ENCODE measurements at regions not wholly inside any gene's neighbourhood (a gene's known extent, or its start where the extent isn't known, plus 50 kb on each side); places are given as distances from the start of the nearest gene placed in this dataset.

- Histone ChIP-seq H3K4me3 (IDR thresholded peaks at IDR 0.05; ENCODE audit: insufficient read depth, low read depth, low read length) (no peak overlapping the region), H4K20me1 (ENCODE audit: insufficient read depth) (no peaks in the 10 kb centered on the region), H2AFZ (ENCODE audit: low read depth) (no peak overlapping the region), H3K27me3 (ENCODE audit: insufficient read depth, low read depth) (no peaks in the 10 kb centered on the region), H3K9ac (no peak overlapping the region), H3K36me3 (ENCODE audit: insufficient read depth) (no peaks in the 10 kb centered on the region), H3K4me2 (no peak overlapping the region), H3K27ac (no peak overlapping the region), H3K79me2 (ENCODE audit: insufficient read depth, low read depth) (no peaks in the 10 kb centered on the region), H3K4me1 (ENCODE audit: low read depth, poor library complexity, severe bottlenecking) (no peaks in the 10 kb centered on the region)
- TF ChIP-seq, protein P1, sequence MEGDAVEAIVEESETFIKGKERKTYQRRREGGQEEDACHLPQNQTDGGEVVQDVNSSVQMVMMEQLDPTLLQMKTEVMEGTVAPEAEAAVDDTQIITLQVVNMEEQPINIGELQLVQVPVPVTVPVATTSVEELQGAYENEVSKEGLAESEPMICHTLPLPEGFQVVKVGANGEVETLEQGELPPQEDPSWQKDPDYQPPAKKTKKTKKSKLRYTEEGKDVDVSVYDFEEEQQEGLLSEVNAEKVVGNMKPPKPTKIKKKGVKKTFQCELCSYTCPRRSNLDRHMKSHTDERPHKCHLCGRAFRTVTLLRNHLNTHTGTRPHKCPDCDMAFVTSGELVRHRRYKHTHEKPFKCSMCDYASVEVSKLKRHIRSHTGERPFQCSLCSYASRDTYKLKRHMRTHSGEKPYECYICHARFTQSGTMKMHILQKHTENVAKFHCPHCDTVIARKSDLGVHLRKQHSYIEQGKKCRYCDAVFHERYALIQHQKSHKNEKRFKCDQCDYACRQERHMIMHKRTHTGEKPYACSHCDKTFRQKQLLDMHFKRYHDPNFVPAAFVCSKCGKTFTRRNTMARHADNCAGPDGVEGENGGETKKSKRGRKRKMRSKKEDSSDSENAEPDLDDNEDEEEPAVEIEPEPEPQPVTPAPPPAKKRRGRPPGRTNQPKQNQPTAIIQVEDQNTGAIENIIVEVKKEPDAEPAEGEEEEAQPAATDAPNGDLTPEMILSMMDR (conservative IDR thresholded peaks at IDR 0.05; ENCODE audit: low read depth, low read length) = no peak
Measured at GRCh38 chr5:26205121-26205520, 833.3 kb downstream of the CDH9 start.

DNA sequence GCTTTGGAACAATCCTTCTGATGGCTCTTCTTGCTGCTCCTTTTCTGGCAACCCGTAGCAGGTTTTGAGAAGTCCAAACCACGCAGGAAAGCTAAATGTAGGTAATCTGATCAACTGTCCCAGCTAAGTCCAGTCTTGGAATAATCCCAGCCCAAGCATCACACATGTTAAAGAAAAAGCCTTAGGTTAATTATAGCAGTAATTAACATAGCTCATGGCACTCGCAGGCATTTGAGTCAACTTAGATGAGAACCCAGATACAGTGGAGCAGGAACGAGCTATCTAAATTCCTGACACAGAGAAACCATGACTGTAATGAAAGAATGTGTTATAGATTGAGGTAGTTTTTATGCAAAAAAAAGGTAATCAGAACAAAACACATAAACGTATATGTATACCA lies 844.8 kb downstream of the CDH9 start:
- Histone ChIP-seq H3K4me2 (no peak overlapping the region), H3K4me3 (IDR thresholded peaks at IDR 0.05; ENCODE audit: insufficient read depth, low read depth, low read length) (no peak overlapping the region), H3K27me3 (ENCODE audit: insufficient read depth, low read depth) (no peaks in the 10 kb centered on the region), H3K36me3 (ENCODE audit: insufficient read depth) (no peaks in the 10 kb centered on the region), H3K79me2 (ENCODE audit: insufficient read depth, low read depth) (no peaks in the 10 kb centered on the region), H2AFZ (ENCODE audit: low read depth) (no peak overlapping the region), H4K20me1 (ENCODE audit: insufficient read depth) (no peaks in the 10 kb centered on the region), H3K4me1 (ENCODE audit: low read depth, poor library complexity, severe bottlenecking) (no peaks in the 10 kb centered on the region), H3K9ac (no peak overlapping the region), H3K27ac (no peak overlapping the region)
- TF ChIP-seq, protein P1 (conservative IDR thresholded peaks at IDR 0.05; ENCODE audit: low read depth, low read length) = no peak

DNA sequence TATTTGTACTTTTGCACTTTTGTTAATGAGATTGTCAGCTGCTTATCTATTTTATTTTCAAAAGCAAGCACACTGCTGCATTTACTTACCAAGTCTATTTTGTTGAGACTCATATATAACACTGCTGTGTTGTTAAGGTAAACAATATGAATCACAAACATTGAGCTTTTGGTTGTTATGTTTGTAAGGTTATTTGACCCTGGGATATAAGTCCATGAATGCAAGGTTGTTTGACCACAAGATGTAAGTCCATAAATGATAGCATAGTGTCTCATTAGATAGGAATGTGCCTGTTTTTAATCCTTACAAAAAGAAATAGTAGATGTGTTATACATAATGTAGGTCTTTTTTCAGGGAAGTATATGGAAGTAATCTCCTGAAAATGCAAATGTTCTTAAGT lies 845.9 kb downstream of the CDH9 start:
- Histone ChIP-seq H2AFZ (ENCODE audit: low read depth) (no peak overlapping the region), H3K4me3 (IDR thresholded peaks at IDR 0.05; ENCODE audit: insufficient read depth, low read depth, low read length) (no peak overlapping the region)
- TF ChIP-seq, protein P1 (conservative IDR thresholded peaks at IDR 0.05; ENCODE audit: low read depth, low read length) = no peak

DNA sequence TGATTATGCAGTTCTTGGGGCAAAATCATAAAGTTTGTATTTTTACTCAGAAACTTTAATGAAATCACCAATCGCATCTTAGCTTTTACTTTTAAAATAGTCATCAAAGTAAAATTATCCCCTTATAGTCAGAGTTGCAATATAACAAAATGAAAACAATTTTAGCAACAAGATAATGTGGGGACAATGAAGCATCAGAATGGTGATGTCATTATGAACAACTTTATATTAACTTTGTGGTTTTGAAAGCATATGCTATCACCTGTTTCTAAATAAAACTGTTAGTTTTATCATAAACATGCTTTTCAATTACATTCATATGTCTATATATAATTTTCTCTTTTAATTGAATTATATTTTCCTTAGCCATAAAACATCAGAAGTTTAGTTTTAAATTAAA lies 856.8 kb downstream of the CDH9 start:
- no peak overlapping the region for H3K27ac ChIP-seq
- no peak overlapping the region for H2AFZ ChIP-seq (ENCODE audit: low read depth)
- no peaks in the 10 kb centered on the region for H4K20me1 ChIP-seq (ENCODE audit: insufficient read depth)
- TF ChIP-seq, protein P1 (conservative IDR thresholded peaks at IDR 0.05; ENCODE audit: low read depth, low read length) = no peak
- H3K4me2 ChIP-seq = no peak overlapping the region
- H3K4me1 ChIP-seq (ENCODE audit: low read depth, poor library complexity, severe bottlenecking) = no peaks in the 10 kb centered on the region
- H3K79me2 ChIP-seq (ENCODE audit: insufficient read depth, low read depth) = no peaks in the 10 kb centered on the region
- no peak overlapping the region for H3K9ac ChIP-seq
- no peaks in the 10 kb centered on the region for H3K27me3 ChIP-seq (ENCODE audit: insufficient read depth, low read depth)
- H3K4me3 ChIP-seq (IDR thresholded peaks at IDR 0.05; ENCODE audit: insufficient read depth, low read depth, low read length) = no peak overlapping the region
- H3K36me3 ChIP-seq (ENCODE audit: insufficient read depth) = no peaks in the 10 kb centered on the region

More for the DNA sequence above, 845.9 kb downstream of the CDH9 start:
- Histone ChIP-seq H3K9ac (no peak overlapping the region), H3K27me3 (ENCODE audit: insufficient read depth, low read depth) (no peaks in the 10 kb centered on the region), H3K36me3 (ENCODE audit: insufficient read depth) (no peaks in the 10 kb centered on the region), H3K4me2 (no peak overlapping the region), H3K4me1 (ENCODE audit: low read depth, poor library complexity, severe bottlenecking) (no peaks in the 10 kb centered on the region), H3K27ac (no peak overlapping the region), H4K20me1 (ENCODE audit: insufficient read depth) (no peaks in the 10 kb centered on the region), H3K79me2 (ENCODE audit: insufficient read depth, low read depth) (no peaks in the 10 kb centered on the region)
